HUES64 (cell line): ENCODE measurements at regions not wholly inside any gene's neighbourhood (a gene's known extent, or its start where the extent isn't known, plus 50 kb on each side); places are given as distances from the start of the nearest gene placed in this dataset.
"Not testable (repeated sequence)": the region's sequence is repeated elsewhere in the genome, so short reads cannot be mapped to it uniquely, and the experiment has no call there.

Experiments
- H3K27ac ChIP-seq: 2 replicates; pipeline ENCODE4 v1.7.0; 2013; ENCODE audit warnings: low read depth, low read length, inconsistent platforms
- H3K27me3 ChIP-seq: 2 replicates; pipeline ENCODE4 v1.6.1; 2013; ENCODE audit warnings: mild to moderate bottlenecking, low read length; ENCODE audit not compliant: insufficient read depth
- H3K36me3 ChIP-seq: 2 replicates; pipeline ENCODE4 v1.6.1; 2013; ENCODE audit warnings: mild to moderate bottlenecking, low read length; ENCODE audit not compliant: insufficient read depth
- H3K4me1 ChIP-seq: 2 replicates; pipeline ENCODE4 v1.6.1; 2013; ENCODE audit warnings: mild to moderate bottlenecking, low read length, moderate library complexity; ENCODE audit not compliant: insufficient read depth
- H3K4me3 ChIP-seq: 2 replicates; pipeline ENCODE4 v1.5.1; 2013; ENCODE audit warnings: mild to moderate bottlenecking, low read length, moderate library complexity
- H3K9ac ChIP-seq: 2 replicates; pipeline ENCODE4 v1.6.1; 2013; ENCODE audit warnings: mild to moderate bottlenecking, low read depth, low read length
- H3K9me3 ChIP-seq: 2 replicates; pipeline ENCODE4 v1.6.1; 2013; ENCODE audit warnings: low read depth, low read length; ENCODE audit not compliant: insufficient read depth
- WGBS: fragments of 150-250, 120-280 bp; methylation state at CpG from one replicate; pipeline ENCODE4 v1.1.7; 2013; ENCODE audit warnings: missing lambda C conversion rate; 5-methylcytosine and 5-hydroxymethylcytosine counted together

DNA sequence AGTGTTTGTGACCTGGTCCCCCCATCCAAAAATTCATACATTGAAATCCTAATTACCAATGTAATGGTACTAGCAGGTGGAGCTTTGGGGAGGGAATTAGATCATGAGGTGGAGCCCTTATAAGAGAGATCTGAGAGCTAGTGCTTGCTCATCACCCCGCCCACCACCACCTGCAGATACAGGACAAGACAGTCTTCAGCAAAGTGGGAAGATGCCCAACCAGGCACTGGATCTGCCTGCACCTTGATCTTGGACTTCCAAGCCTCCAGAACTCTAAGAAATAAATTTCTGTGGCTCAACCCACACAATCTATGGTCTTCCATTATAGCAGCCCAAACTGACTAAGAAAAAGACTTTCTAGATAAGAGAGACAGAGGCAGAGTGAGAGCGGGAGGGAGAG is 343.4 kb downstream of the LRRIQ3 start:
- Histone ChIP-seq H3K4me3 (no peak overlapping the region), H3K4me1 (no peaks in the 10 kb centered on the region), H3K9me3 (no peaks in the 10 kb centered on the region), H3K27me3 (no peaks in the 10 kb centered on the region), H3K27ac (no peak overlapping the region), H3K9ac (no peak overlapping the region), H3K36me3 (no peaks in the 10 kb centered on the region)
- 82% methylated on average over 2 of the region's 2 CpGs for WGBS

DNA sequence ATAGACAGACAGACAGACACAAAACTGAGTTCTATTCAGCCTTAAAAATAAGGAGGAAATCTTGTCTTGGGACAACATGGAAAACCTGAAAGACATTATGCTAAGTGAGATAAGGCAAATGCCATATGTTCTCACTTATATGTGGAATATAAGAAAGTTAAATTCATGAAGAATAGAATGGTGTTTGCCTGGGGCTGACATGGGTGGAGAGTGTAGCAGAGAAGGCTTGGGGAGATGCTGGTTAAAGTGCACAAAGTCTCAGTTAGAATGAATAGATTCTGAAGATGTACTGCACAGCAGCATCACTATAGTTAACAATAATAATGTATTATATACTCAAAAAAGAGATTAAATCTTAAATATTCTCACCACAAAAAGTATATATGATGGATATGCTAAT is 355.5 kb downstream of the LRRIQ3 start:
- Histone ChIP-seq H3K27ac (no peak overlapping the region), H3K27me3 (no peaks in the 10 kb centered on the region), H3K4me1 (no peaks in the 10 kb centered on the region), H3K4me3 (no peak overlapping the region), H3K9ac (no peak overlapping the region), H3K36me3 (no peaks in the 10 kb centered on the region), H3K9me3 (no peaks in the 10 kb centered on the region)

DNA sequence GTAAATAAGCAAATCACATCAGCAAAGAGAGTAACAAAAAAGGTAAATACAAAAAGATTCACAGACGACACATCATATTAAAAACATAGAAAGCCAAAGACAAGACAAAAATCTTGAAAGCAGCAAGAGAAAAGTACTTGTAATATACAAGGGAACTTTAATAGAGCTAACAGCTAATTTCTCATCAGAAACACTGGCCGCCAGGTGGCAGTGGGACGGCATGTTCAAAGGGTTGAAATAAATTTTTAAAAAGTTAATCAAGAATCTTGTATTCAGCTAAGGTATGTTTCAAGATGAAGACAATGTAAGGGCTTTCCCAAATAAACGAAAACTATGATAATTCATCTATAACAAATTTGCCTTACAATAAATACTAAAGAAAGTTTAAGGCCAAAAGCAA is 358.1 kb downstream of the LRRIQ3 start:
- no peaks in the 10 kb centered on the region for H3K27me3 ChIP-seq
- no peak overlapping the region for H3K27ac ChIP-seq
- H3K9ac ChIP-seq, result no peak overlapping the region
- H3K9me3 ChIP-seq, result no peaks in the 10 kb centered on the region
- WGBS, result 67% methylated on average over 1 of the region's 4 CpGs
- H3K4me1 ChIP-seq, result no peaks in the 10 kb centered on the region
- no peaks in the 10 kb centered on the region for H3K36me3 ChIP-seq
- no peak overlapping the region for H3K4me3 ChIP-seq

DNA sequence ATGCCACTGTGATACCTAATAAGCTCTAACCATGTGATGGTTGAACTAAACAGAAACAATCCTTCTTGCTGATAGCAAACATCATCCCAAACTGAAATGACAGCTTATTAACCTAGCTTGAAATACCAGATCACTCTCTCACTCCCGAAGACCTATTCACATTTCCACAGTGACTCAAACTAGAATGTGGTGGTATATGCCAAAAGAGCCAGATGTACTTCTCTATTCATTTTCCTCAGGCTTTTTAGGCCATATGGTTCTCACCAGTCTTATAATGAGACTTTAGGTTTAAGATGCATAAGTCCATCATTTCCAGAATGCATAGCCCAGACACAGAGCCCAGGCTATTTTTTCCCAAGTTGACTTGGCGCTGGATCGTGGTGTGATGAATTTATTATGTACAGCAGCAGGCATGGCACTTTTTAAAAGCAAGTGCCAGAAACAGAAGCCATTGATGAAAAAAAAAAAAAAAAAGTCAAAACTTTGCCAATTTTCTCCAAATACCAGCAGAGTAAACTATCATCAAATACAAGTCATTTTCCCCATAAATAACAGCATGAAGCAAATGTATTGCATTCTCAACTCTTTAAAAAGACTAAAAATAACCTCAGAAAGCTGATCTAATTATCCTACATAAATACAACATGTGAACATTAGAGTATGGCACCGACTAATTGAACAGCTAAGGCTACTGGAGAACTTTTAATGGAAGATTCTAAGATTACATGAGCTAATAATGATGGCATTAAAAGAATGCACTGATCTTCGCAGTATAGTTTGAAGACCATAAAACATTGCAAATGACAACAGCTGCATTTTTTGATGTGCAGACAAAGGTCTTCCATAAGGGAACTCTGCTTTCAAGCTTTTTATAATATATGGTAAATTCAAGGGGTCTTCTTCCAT is 365.4 kb downstream of the LRRIQ3 start:
- no peaks in the 10 kb centered on the region for H3K4me1 ChIP-seq
- no peaks in the 10 kb centered on the region for H3K36me3 ChIP-seq
- H3K4me3 ChIP-seq, result no peak overlapping the region
- no peaks in the 10 kb centered on the region for H3K9me3 ChIP-seq
- no peaks in the 10 kb centered on the region for H3K27me3 ChIP-seq
- 95% methylated on average over 5 of the region's 5 CpGs for WGBS
- H3K27ac ChIP-seq, result no peak overlapping the region
- H3K9ac ChIP-seq, result no peak overlapping the region

DNA sequence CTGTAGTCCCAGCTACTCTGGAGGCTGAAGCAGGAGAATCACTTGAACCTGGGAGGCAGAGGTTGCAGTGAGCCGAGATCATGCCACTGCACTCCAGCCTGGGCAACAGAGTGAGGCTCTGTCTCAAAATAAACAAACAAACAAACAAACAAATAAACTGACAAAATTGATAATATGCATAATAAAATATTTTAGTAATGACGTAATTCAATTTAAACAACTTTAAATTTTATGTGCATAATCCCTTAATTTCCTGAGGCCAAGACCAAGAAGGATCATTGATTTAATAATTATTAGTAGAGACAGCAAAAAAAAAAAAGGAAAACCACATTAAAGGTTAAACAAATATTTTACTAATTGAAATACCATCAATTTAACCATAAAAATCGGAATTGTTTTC is 370.7 kb downstream of the LRRIQ3 start:
- WGBS, result 100% methylated on average over 2 of the region's 3 CpGs
- H3K4me1 ChIP-seq, H3K9ac ChIP-seq, H3K27ac ChIP-seq, H3K9me3 ChIP-seq, H3K36me3 ChIP-seq, H3K4me3 ChIP-seq, H3K27me3 ChIP-seq: not testable (repeated sequence)

DNA sequence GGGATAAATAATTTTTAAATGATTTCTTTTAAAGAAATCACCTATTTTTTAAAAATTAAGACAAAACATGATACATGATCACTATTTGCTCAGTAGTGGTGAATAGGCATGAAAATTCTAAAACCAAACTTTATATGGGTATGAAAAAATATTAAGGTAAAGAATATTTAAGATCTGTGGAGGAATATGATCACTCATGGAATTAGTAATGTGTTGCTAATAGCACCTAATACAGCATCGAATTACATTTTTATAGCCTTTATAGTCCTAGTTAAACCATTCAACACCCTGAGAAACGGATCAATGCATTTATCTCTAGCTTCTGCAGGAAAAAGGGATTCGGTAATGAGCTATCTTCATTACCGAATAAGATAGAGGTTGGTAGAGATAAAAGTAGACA is 373.9 kb downstream of the LRRIQ3 start:
- 98% methylated on average over 4 of the region's 4 CpGs for WGBS
- Histone ChIP-seq H3K4me1 (no peaks in the 10 kb centered on the region; the same call in 1 of the 2 replicates), H3K4me3 (no peak overlapping the region), H3K27ac (no peak overlapping the region), H3K9ac (no peak overlapping the region), H3K9me3 (no peaks in the 10 kb centered on the region), H3K27me3 (no peaks in the 10 kb centered on the region), H3K36me3 (no peaks in the 10 kb centered on the region)

DNA sequence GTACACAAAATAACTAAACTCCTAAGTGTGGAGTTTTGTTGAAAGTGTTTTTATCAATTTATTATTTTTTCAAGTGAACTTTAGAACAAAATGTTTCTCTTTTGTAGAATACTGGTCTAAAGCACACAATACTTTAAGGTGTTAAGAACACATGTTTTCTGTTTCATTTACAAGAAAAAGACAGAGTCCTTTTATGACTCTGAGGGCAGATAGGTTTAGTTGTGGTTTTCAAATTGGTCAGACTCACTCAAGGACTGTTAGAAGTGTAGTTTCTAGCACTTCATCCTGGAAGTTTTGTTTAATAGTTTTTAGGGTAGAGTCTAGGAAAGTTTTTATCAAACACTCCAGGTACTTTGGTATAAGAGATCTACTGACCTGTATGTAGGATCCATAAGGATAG is 376.5 kb downstream of the LRRIQ3 start:
- no peak overlapping the region for H3K27ac ChIP-seq

DNA sequence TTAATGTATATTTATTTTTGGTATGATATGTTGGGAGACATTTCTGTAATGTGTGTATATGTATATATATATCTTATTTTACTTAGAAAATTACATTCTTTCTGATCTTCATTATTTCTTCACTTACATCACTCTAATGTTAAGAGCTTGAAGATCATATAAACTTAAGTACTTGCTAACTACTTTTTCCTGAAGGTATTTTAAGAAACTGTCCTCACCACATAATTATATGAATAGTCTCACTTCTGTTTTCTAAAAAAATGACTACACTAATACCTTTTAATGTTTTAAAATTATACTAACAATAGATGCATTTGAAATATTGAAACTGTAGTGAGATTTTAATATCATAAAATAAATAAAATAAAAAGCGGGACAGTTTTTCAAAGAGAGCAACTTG is 377.1 kb downstream of the LRRIQ3 start:
- Histone ChIP-seq H3K9me3 (no peaks in the 10 kb centered on the region), H3K36me3 (no peaks in the 10 kb centered on the region), H3K9ac (no peak overlapping the region), H3K27me3 (no peaks in the 10 kb centered on the region), H3K4me1 (no peaks in the 10 kb centered on the region; the same call in 1 of the 2 replicates), H3K4me3 (no peak overlapping the region), H3K27ac (no peak overlapping the region)
- no CpG with 5 or more reads among the region's 1 CpG for WGBS

More for the DNA sequence above, 376.5 kb downstream of the LRRIQ3 start:
- no peak overlapping the region for H3K9ac ChIP-seq
- H3K4me3 ChIP-seq, result no peak overlapping the region
- no peaks in the 10 kb centered on the region for H3K27me3 ChIP-seq
- H3K9me3 ChIP-seq, result no peaks in the 10 kb centered on the region
- H3K36me3 ChIP-seq, result no peaks in the 10 kb centered on the region
- H3K4me1 ChIP-seq, result no peaks in the 10 kb centered on the region; the same call in 1 of the 2 replicates

DNA sequence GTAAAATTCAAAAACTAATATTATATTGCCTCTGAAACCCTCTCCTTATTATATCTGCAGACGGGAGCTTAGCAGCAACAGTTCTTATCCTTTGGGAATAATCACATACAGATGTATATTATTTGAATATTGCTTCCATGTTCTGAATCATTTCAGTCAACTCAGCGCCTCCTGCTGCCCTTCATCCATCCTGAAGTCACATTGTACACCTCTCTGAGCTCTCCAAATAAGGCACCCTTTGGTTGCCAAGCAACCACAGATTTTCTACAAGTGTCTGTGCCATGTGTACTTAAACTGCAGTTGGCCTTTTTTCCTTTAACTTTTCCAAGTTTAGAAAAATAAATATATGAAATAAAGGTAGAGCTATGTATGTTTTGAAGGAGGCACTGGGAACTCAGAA is 384.3 kb downstream of the LRRIQ3 start:
- no peak overlapping the region for H3K4me3 ChIP-seq
- H3K27ac ChIP-seq, result no peak overlapping the region
- no peaks in the 10 kb centered on the region for H3K9me3 ChIP-seq
- 83% methylated on average over 1 of the region's 2 CpGs for WGBS
- no peak overlapping the region for H3K9ac ChIP-seq
- no peaks in the 10 kb centered on the region for H3K4me1 ChIP-seq
- no peaks in the 10 kb centered on the region for H3K36me3 ChIP-seq
- no peaks in the 10 kb centered on the region for H3K27me3 ChIP-seq

DNA sequence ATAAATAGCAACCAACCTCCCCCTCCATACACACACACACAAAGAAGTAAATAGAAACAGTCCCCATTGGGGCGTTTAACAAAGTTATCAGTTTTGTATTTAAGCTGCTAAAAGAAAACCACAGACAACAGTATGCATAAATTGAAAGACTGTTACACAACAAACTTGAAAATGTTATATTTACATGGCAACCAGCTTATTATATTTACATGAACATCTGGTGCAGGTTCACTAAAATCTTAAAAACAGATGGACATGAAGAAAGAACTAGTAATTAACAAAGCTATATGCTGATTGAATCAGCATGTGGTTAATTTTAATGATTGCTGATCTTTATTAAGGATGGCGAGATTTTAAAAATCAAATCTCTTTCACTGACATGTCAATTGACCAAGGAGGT is 384.7 kb downstream of the LRRIQ3 start:
- no peak overlapping the region for H3K27ac ChIP-seq
- no peaks in the 10 kb centered on the region for H3K9me3 ChIP-seq
- 90% methylated on average over 2 of the region's 2 CpGs for whole genome bisulfite sequencing
- no peak overlapping the region for H3K9ac ChIP-seq
- no peaks in the 10 kb centered on the region for H3K27me3 ChIP-seq
- H3K4me3 ChIP-seq, result no peak overlapping the region
- H3K36me3 ChIP-seq, result no peaks in the 10 kb centered on the region
- H3K4me1 ChIP-seq, result no peaks in the 10 kb centered on the region

DNA sequence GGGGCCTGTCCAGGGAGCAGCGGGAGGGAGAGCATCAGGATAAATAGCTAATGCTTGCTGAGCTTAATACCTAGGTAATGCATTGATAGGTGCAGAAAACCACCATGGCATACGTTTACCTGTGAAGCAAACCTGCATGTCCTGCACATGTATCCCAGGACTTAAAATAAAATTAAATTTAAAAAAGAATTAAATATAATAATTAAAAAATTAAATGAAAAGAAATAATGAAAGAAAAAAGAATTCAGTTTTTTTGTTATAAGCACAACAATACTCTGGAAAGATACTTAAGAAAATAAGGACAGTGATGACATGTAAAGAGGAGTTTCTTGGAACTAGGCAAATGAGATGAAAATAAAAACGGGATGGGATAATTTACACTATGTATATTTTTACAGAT is 386.2 kb downstream of the LRRIQ3 start:
- Histone ChIP-seq H3K36me3 (no peaks in the 10 kb centered on the region), H3K9me3 (no peaks in the 10 kb centered on the region), H3K27ac (no peak overlapping the region), H3K4me3 (no peak overlapping the region), H3K9ac (no peak overlapping the region), H3K27me3 (no peaks in the 10 kb centered on the region), H3K4me1 (no peaks in the 10 kb centered on the region)
- WGBS, result 89% methylated on average over 2 of the region's 3 CpGs

DNA sequence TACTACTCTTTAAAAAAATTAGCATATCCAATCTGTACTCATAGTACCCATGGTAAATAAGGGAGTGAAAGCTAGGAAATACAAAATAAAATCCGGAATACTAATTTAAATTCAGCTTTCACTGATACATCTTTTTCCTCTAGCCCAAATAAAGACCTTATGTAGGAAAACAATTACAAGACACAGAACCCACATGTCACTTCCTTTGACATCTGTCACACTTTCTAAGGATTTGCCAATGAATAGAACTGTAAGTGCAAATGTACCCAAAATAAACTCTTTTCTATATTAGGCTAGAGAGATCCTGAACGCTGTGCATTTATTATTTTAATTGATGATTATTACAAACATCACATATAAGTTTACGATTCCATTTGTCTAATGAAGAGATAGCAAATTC is 393.0 kb downstream of the LRRIQ3 start:
- WGBS, result 87% methylated on average over 1 of the region's 3 CpGs

More for the DNA sequence above, 393.0 kb downstream of the LRRIQ3 start:
- Histone ChIP-seq H3K9ac (no peak overlapping the region), H3K27me3 (no peaks in the 10 kb centered on the region), H3K36me3 (no peaks in the 10 kb centered on the region), H3K4me1 (no peaks in the 10 kb centered on the region), H3K27ac (no peak overlapping the region), H3K4me3 (no peak overlapping the region), H3K9me3 (no peaks in the 10 kb centered on the region)
